Thymus (tissue), 11 donors: ENCODE measurements at regions not wholly inside any gene's neighbourhood (a gene's known extent, or its start where the extent isn't known, plus 50 kb on each side); places are given as distances from the start of the nearest gene placed in this dataset.

Experiments
- DNase-seq, 9 donors: peaks; one replicate each; pipeline ENCODE4 v3.0.0-alpha.2; 2013; ENCODE audit warnings: low spot score in 9 of 9, low read depth in 6 of 9, missing footprints in 1 of 9
- H3K27ac ChIP-seq, 2 donors: one replicate each; pipeline ENCODE4 v1.5.1; 2013; ENCODE audit warnings: control low read depth in 1 of 2, low read depth in 1 of 2, low read length in 1 of 2, mild to moderate bottlenecking in 1 of 2, moderate library complexity in 1 of 2
- H3K27me3 ChIP-seq, 2 donors: one replicate each; pipeline ENCODE4 v1.5.1; 2013; ENCODE audit warnings: low read length in 1 of 2; ENCODE audit not compliant: control insufficient read depth in 2 of 2, insufficient read depth in 1 of 2
- H3K36me3 ChIP-seq, 2 donors: one replicate each; pipeline ENCODE4 v1.5.1; 2013; ENCODE audit warnings: low read length in 1 of 2, mild to moderate bottlenecking in 1 of 2, moderate library complexity in 1 of 2; ENCODE audit not compliant: control insufficient read depth in 2 of 2, insufficient read depth in 2 of 2
- H3K4me1 ChIP-seq, 2 donors: one replicate each; pipeline ENCODE4 v1.5.1; 2013; ENCODE audit warnings: low read length in 2 of 2; ENCODE audit not compliant: control insufficient read depth in 2 of 2, insufficient read depth in 2 of 2
- H3K4me3 ChIP-seq, 2 donors: one replicate each; pipeline ENCODE4 v1.5.1; 2013; ENCODE audit warnings: low read length in 2 of 2, control low read depth in 1 of 2, mild to moderate bottlenecking in 1 of 2
- H3K9me3 ChIP-seq, 2 donors: one replicate each; pipeline ENCODE4 v1.5.1; 2013; ENCODE audit warnings: low read length in 1 of 2, mild to moderate bottlenecking in 1 of 2; ENCODE audit not compliant: control insufficient read depth in 2 of 2, insufficient read depth in 1 of 2
- WGBS: extraction: QIAGEN DNeasy Blood & Tissue Kit; methylation state at CpG from one replicate; pipeline ENCODE4 v1.1.7; 2013; 5-methylcytosine and 5-hydroxymethylcytosine counted together
- donor health status: healthy.

GRCh38 chr17:77756846-77757560, 201.5 kb upstream of the TNRC6C start:
- no peak for DNase-seq
- Histone ChIP-seq H3K27ac (no peak overlapping the region), H3K9me3 (peaks cover 1 to 8% of the 10 kb centered on the region in 2 donors), H3K36me3 (no peaks in the 10 kb centered on the region), H3K4me1 (no peaks in the 10 kb centered on the region), H3K27me3 (peaks cover 0 to 12% of the 10 kb centered on the region in 2 donors), H3K4me3 (no peak overlapping the region)
- WGBS = 52% methylated on average over 10 of the region's 10 CpGs

DNA sequence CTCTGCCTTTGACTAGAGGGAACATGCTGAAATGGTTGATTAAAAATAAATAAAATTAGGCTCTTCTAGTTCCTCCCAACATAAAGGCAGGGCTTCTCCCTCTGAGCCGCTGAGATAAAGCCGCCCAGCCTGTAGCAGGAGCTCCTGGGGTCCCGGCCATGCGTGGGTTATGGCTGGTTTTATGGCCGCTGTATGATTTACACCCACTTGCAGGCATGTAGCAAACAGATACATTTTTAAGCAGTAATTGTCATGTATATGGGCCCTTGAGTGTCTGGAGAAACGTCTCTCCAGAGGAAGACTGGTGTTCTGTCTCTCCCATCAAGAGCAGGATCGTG, 201.0 kb upstream of the TNRC6C start:
- WGBS = 93% methylated on average over 7 of the region's 7 CpGs
- H3K36me3 ChIP-seq = no peaks in the 10 kb centered on the region
- no peak overlapping the region for H3K27ac ChIP-seq
- peaks cover 1 to 8% of the 10 kb centered on the region in 2 donors for H3K9me3 ChIP-seq
- no peak for DNase-seq
- H3K4me3 ChIP-seq = no peak overlapping the region
- H3K27me3 ChIP-seq = peaks cover 0 to 12% of the 10 kb centered on the region in 2 donors
- no peaks in the 10 kb centered on the region for H3K4me1 ChIP-seq

DNA sequence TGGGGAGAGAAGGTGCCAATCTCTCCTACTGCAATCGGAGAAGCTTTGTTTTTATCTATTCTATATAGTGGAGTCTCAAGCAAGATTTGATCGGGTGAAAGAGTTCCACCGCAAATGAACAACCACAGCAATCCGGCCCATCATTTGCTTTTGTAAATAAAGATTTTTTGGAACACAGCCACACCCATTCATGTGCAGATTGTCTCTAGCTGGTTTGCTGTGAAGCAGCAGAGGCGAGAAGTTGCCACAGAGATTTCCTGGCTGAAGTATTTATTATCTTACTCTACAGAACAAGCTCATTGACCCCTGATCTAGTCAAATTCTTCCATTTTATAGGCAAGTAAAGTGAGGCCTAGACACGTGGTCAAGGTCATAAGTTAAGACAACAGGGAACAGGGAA, 195.5 kb upstream of the TNRC6C start:
- H3K27me3 ChIP-seq = peaks cover 0 to 17% of the 10 kb centered on the region in 2 donors
- no peak overlapping the region for H3K27ac ChIP-seq
- WGBS = 93% methylated on average over 6 of the region's 6 CpGs
- no peak overlapping the region for H3K4me3 ChIP-seq
- peaks cover 1 to 7% of the 10 kb centered on the region in 2 donors for H3K9me3 ChIP-seq
- no peaks in the 10 kb centered on the region for H3K36me3 ChIP-seq
- DNase-seq = no peak
- H3K4me1 ChIP-seq = peaks cover under 1% of the 10 kb centered on the region in 2 donors

DNA sequence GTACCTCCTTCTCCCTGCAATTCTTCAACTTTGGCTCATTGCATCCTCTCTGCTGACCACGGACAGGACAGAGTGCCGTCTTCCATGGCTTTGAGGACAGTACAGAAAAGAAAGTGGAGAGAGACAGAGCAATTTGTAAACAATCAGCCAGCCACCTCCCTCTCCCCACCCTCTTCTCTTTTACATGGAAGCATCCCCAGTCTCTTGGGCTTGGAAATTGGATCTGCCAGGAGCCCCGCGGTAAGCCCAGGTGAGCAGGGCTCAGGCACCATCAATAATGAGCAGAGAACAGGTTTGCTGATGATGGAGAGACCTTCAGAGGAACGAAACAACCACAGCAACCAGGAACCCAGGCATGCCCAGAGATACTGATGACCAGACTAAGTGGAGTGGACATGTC, 194.9 kb upstream of the TNRC6C start:
- no peak overlapping the region for H3K27ac ChIP-seq
- whole genome bisulfite sequencing = 86% methylated on average over 5 of the region's 5 CpGs
- no peak overlapping the region for H3K4me3 ChIP-seq
- peaks cover 0 to 22% of the 10 kb centered on the region in 2 donors for H3K27me3 ChIP-seq
- H3K4me1 ChIP-seq = peaks cover 6% of the 10 kb centered on the region in 2 donors
- H3K36me3 ChIP-seq = no peaks in the 10 kb centered on the region
- H3K9me3 ChIP-seq = peaks cover 1 to 7% of the 10 kb centered on the region in 2 donors
- DNase-seq = no peak

GRCh38 chr17:77765292-77765691, 193.2 kb upstream of the TNRC6C start:
- Histone ChIP-seq H3K4me1 (peaks cover 12 to 13% of the 10 kb centered on the region in 2 donors), H3K27me3 (peaks cover 0 to 40% of the 10 kb centered on the region in 2 donors), H3K27ac (no peak overlapping the region), H3K9me3 (peaks cover 1 to 7% of the 10 kb centered on the region in 2 donors), H3K4me3 (no peak overlapping the region), H3K36me3 (no peaks in the 10 kb centered on the region)
- 95% methylated on average over 1 of the region's 1 CpG for WGBS
- DNase-seq = no peak

GRCh38 chr17:77767148-77767547, 191.4 kb upstream of the TNRC6C start:
- no peaks in the 10 kb centered on the region for H3K36me3 ChIP-seq
- H3K4me1 ChIP-seq = peaks cover 13 to 16% of the 10 kb centered on the region in 2 donors
- H3K9me3 ChIP-seq = peaks cover 0 to 3% of the 10 kb centered on the region in 2 donors
- DNase-seq = no peak
- no peak overlapping the region for H3K4me3 ChIP-seq
- H3K27ac ChIP-seq = no peak overlapping the region
- H3K27me3 ChIP-seq = peaks cover 0 to 52% of the 10 kb centered on the region in 2 donors

GRCh38 chr17:77768248-77768852, 190.2 kb upstream of the TNRC6C start:
- H3K9me3 ChIP-seq = peaks cover 0 to 3% of the 10 kb centered on the region in 2 donors
- no peak for DNase-seq
- no peaks in the 10 kb centered on the region for H3K36me3 ChIP-seq
- H3K27ac ChIP-seq = no peak overlapping the region
- no peak overlapping the region for H3K4me3 ChIP-seq
- H3K4me1 ChIP-seq = peaks cover 19 to 28% of the 10 kb centered on the region in 2 donors
- WGBS = 79% methylated on average over 14 of the region's 14 CpGs
- peaks cover 0 to 49% of the 10 kb centered on the region in 2 donors for H3K27me3 ChIP-seq

DNA sequence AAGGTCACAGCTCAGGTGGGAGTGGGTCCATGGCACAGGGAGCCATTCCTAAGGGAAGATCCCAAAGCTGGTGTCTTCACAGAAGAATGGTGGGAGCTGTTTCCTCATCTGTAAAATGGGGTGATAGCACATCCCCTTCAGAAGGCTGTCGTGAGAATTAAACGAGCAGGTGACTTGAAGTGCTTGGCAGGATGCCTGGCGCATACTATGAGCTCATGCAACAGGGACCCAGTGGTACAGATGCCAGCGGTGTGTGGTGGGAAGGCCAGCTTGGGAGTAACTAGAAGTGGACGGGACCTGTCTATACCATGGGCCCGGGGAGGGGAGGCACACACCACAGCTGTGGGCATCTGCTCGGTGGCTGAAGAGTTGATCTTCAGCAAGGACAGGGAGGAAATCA, 189.3 kb upstream of the TNRC6C start:
- no peaks in the 10 kb centered on the region for H3K36me3 ChIP-seq
- H3K27ac ChIP-seq = peak overlapping the region in 1 of 2 donors; percentile 11
- peaks cover 0 to 3% of the 10 kb centered on the region in 2 donors for H3K9me3 ChIP-seq
- no peak overlapping the region for H3K4me3 ChIP-seq
- peak in 1 of 9 donors; percentile 26 for DNase-seq
- H3K4me1 ChIP-seq = peaks cover 19 to 28% of the 10 kb centered on the region in 2 donors
- WGBS = 82% methylated on average over 7 of the region's 7 CpGs
- H3K27me3 ChIP-seq = peaks cover 0 to 43% of the 10 kb centered on the region in 2 donors

DNA sequence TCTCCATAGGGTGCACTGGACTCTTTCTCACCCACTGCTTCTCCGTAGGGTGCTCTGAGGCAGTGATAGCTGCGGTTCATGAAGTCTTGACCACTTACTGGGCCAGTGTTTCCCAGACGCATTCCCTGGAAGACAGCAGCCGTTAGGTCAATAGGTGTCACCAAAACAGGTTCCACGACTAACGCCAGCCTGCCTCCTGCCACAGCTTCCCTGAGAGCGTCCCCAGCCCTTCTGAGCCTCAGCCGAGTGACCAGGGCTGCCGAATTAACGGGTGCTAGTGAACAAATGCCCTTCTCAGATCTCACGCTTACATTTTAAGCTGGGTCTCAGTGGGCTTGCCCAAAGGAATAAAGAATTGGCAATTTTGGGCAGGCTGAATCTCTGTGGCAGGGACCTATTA, 188.7 kb upstream of the TNRC6C start:
- no peaks in the 10 kb centered on the region for H3K36me3 ChIP-seq
- H3K27ac ChIP-seq = no peak overlapping the region
- peaks cover 0 to 3% of the 10 kb centered on the region in 2 donors for H3K9me3 ChIP-seq
- DNase-seq = no peak
- H3K4me1 ChIP-seq = peaks cover 19 to 28% of the 10 kb centered on the region in 2 donors
- no peak overlapping the region for H3K4me3 ChIP-seq
- WGBS = 97% methylated on average over 11 of the region's 11 CpGs
- H3K27me3 ChIP-seq = peaks cover 0 to 43% of the 10 kb centered on the region in 2 donors
